ENCODE measurements at regions not wholly inside any gene's neighbourhood (a gene's known extent, or its start where the extent isn't known, plus 50 kb on each side); places are given as distances from the start of the nearest gene placed in this dataset.

DNA sequence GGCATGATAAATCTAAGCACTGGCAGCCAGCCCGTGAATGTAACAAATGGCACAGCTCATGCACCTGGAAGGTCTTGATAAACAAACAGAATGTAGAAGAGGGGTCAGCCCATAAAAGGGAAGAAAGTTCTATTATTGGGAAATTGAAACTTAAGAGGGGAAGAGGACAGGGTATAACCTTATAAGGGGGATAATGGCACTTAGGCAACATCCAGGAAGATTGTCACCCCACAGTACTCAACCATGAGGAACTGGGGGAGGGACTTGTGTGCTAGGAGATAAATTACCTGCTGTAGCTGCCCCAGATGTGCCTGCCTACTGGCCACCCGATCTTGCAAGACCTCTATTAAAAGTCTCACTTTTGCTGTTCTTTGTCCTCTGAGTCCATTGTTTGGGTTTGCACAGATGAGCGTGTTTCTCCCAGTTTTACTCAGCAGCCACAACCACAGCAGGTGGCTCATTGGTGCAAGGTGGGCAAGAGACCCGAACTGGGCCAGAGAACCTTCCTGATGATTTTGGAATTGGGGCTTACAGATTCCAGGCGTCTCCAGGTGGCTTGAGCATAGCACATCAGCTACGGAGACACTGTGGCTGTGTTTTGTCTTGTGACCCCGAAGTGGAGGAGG, 79.0 kb upstream of the TAF1B start:
- H3K27ac ChIP-seq (ENCODE audit: low read length) = no peak overlapping the region
- ATAC-seq (no peak), DNase-seq (ENCODE audit: low read depth, low spot score) (no peak)
- H3K4me3 ChIP-seq (ENCODE audit: low read depth in 2 of 2, low read length in 2 of 2) = no peak overlapping the region
- BruUV-seq (replicated peaks) = no TSS peak
- in situ Hi-C loops (cut with HindIII; ENCODE audit: low pct_unique_long_range_greater_than_20kb, low sequenced_read_pairs) (no loop called here), intact Hi-C loops (cut with micrococcal nuclease; ENCODE audit: unreplicated experiment) (no loop called here)
- H3K36me3 ChIP-seq (ENCODE audit: control insufficient read depth, insufficient read depth, low read length) = no peaks in the 10 kb centered on the region
- TF ChIP-seq TCF7L2 (IDR thresholded peaks at IDR 0.05; ENCODE audit: low read depth, low read length) = no peak
- no peak for TF ChIP-seq POLR2AphosphoS5 (IDR thresholded peaks at IDR 0.05; ENCODE audit: low read depth, low read length)
- no peak for TF ChIP-seq REST (IDR thresholded peaks at IDR 0.05; ENCODE audit: insufficient read depth in 1 of 2, low read depth in 2 of 2, low read length in 1 of 2)
- peaks cover 4% of the 10 kb centered on the region; the same call in 1 of the 2 replicates for H3K4me1 ChIP-seq (ENCODE audit: control insufficient read depth, insufficient read depth, low read length)
- no peaks in the 10 kb centered on the region for H3K9me3 ChIP-seq (ENCODE audit: control insufficient read depth, insufficient read depth, low read depth, low read length)
- POLR2A ChIA-PET = no interaction called here
- H3K27me3 ChIP-seq (ENCODE audit: control insufficient read depth, insufficient read depth, low read length) = no peaks in the 10 kb centered on the region
- CTCF ChIA-PET = no interaction called here

DNA sequence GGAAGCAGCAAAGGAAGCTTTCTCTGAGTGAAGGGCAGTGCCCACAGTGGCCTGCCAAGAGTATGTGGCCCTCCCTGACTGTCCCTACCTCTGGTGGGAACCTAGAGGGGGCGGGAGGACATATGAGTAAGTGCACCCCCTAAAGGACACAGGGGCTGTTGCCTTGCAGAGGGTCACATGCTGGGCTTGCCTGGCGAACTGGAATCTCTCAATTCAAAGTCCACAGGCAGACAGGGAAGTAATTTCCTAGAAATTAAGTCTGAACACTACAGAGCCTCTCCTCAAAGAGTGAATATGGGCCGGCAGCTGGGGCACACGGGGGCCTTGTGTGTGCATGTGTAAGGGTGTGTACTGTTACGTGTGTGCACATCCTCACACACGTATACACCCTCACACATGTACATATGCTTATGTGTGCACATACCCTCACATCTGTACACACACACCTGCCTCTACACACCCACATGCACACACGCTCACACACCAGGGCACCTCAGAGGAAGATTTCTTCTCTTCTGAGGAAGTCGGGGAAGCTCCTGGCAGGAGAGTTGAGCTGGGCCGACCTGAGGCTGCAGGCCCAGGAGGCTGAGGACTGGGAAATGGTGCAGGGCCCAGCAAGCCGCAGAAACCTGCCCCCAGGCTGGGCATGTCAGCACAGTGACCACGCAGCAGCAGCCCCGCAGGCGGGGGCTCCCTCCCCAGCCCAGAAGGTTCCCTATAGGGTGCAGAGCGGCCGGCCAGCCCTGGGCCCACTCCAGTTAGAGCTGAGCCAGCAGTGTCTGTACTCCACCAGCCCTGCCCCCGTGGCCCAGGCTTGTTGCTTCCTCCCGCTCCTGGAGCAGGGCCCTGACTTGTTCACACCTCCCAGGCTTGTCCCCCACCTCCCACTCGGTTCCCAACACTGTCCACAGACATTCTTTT, 77.4 kb upstream of the TAF1B start:
- Histone ChIP-seq H3K27ac (ENCODE audit: low read length) (no peak overlapping the region), H3K36me3 (ENCODE audit: control insufficient read depth, insufficient read depth, low read length) (no peaks in the 10 kb centered on the region), H3K4me3 (ENCODE audit: low read depth in 2 of 2, low read length in 2 of 2) (no peak overlapping the region), H3K9me3 (ENCODE audit: control insufficient read depth, insufficient read depth, low read depth, low read length) (no peaks in the 10 kb centered on the region), H3K27me3 (ENCODE audit: control insufficient read depth, insufficient read depth, low read length) (no peaks in the 10 kb centered on the region), H3K4me1 (ENCODE audit: control insufficient read depth, insufficient read depth, low read length) (peaks cover 15% of the 10 kb centered on the region)
- in situ Hi-C loops (cut with HindIII; ENCODE audit: low pct_unique_long_range_greater_than_20kb, low sequenced_read_pairs) (no loop called here), intact Hi-C loops (cut with micrococcal nuclease; ENCODE audit: unreplicated experiment) (no loop called here)
- CTCF ChIA-PET = no interaction called here
- TF ChIP-seq TCF7L2 (IDR thresholded peaks at IDR 0.05; ENCODE audit: low read depth, low read length) (no peak), REST (IDR thresholded peaks at IDR 0.05; ENCODE audit: insufficient read depth in 1 of 2, low read depth in 2 of 2, low read length in 1 of 2) (no peak)
- no TSS peak for BruUV-seq (replicated peaks)
- ATAC-seq (no peak), DNase-seq (ENCODE audit: low read depth, low spot score) (no peak)
- POLR2A ChIA-PET = no interaction called here

Data from Panc1 (cell line).